Heart left ventricle (tissue), 16 donors: ENCODE measurements at regions not wholly inside any gene's neighbourhood (a gene's known extent, or its start where the extent isn't known, plus 50 kb on each side); places are given as distances from the start of the nearest gene placed in this dataset.
"Not testable (repeated sequence)": the region's sequence is repeated elsewhere in the genome, so short reads cannot be mapped to it uniquely, and the experiment has no call there.

Experiments
- ATAC-seq, 4 donors: fragments of 200-7000 bp; cut with Tn5 transposase; one replicate each; pipeline ENCODE4 v1.9.1; 2020 to 2022; ENCODE audit warnings: moderate library complexity in 4 of 4, mild to moderate bottlenecking in 3 of 4, moderate number of reproducible peaks in 1 of 4
- DNase-seq, 5 donors: peaks; one replicate each; pipeline ENCODE4 v3.0.0-alpha.2; 2020
- H3K27ac ChIP-seq, 12 donors: fragments of 200-600 bp; sonication (generic) in 4 of 12; one replicate each; pipeline versions ENCODE4 v1.5.0 to v1.8.0; 2016 to 2022; ENCODE audit warnings: mild to moderate bottlenecking in 2 of 12
- H3K27me3 ChIP-seq, 9 donors: fragments of 200-600 bp; sonication (generic) in 2 of 9; one replicate each; pipeline versions ENCODE4 v1.5.1 to v1.8.0; 2016 to 2022; ENCODE audit warnings: mild to moderate bottlenecking in 3 of 9
- H3K36me3 ChIP-seq, 9 donors: fragments of 200-600 bp; sonication (generic) in 2 of 9; one replicate each; pipeline versions ENCODE4 v1.5.0 to v1.8.0; 2018 to 2022; ENCODE audit warnings: mild to moderate bottlenecking in 2 of 9
- H3K4me1 ChIP-seq, 12 donors: fragments of 200-600 bp; sonication (generic) in 4 of 12; one replicate each; pipeline versions ENCODE4 v1.5.0 to v1.8.0; 2016 to 2022; ENCODE audit warnings: mild to moderate bottlenecking in 3 of 12
- H3K4me3 ChIP-seq, 12 donors: fragments of 200-600 bp; sonication (generic) in 4 of 12; one replicate each; pipeline versions ENCODE4 v1.5.0 to v1.8.0; 2017 to 2022; ENCODE audit warnings: mild to moderate bottlenecking in 9 of 12, moderate library complexity in 4 of 12
- H3K9me3 ChIP-seq, 12 donors: fragments of 200-600 bp; sonication (generic) in 4 of 12; one replicate each; pipeline versions ENCODE4 v1.5.0 to v1.8.0; 2016 to 2022; ENCODE audit warnings: mild to moderate bottlenecking in 1 of 12
- POLR2A ChIP-seq, 2 donors: fragments of 450-650 bp; IDR thresholded peaks; one replicate each; pipeline ENCODE4 v1.6.1; 2017; ENCODE audit warnings: antibody characterized with exemption in 2 of 2, mild to moderate bottlenecking in 2 of 2, moderate library complexity in 2 of 2
- WGBS, 4 donors: extraction: QIAGEN DNeasy Blood & Tissue Kit in 2 of 4; methylation state at CpG; one replicate each; pipeline versions ENCODE4 v1.1.5 to v1.1.7; 2013 to 2018; 5-methylcytosine and 5-hydroxymethylcytosine counted together
- intact Hi-C, 10 donors: fragments of 100-400 bp; cut with DNase I; formaldehyde crosslinking; loops; one replicate each; pipeline versions ENCODE4 v1.11.1 to v1.14.2; 2022
- TF ChIP-seq, protein P1 (sequence below), 12 donors: fragments of 200-600 bp; sonication (generic) in 4 of 12; IDR thresholded peaks; one replicate each; pipeline versions ENCODE4 v1.5.0 to v1.8.0; 2018 to 2022; ENCODE audit warnings: antibody characterized with exemption in 12 of 12, mild to moderate bottlenecking in 5 of 12
- donor health status: ischemic (EF 13 %, LVEDD 7.1; RV severe dilation, severe dysfunction).
- donor health status: healthy with polysubstance abuse.
- donor health status: DM: no; HTN: yes; CAD: no.
- donor health status: DM: no; HTN: no; CAD: no.
- donor health status: ischemic (EF 25% LVEDD 6.9; RV normal size, moderate dysfunction).
- donor health status: ischemic (EF 25% LVEDD 5.7; RV mildly dilated, moderate dysfunction).
- donor health status: healthy.
- donor health status: DM: yes; HTN: yes; CAD: no.
- donor health status: ischemic (EF 35%, LVEDD 5.7; RV mildly dilated, moderate dysfunction).
- donor health status: nonischemic (EF 11% LVEDD 7.7; RV severe dilation, severe dysfunction).
- donor health status: DM: yes; HTN: yes; CAD: no.
- donor health status: PGD.
- donor health status: ischemic (EF 29% LVEDD 5.4; RV normal size, mild dysfunction).
- donor health status: nonischemic (EF 23%, LVEDD 6.1; RV moderate dilation, normal function).

DNA sequence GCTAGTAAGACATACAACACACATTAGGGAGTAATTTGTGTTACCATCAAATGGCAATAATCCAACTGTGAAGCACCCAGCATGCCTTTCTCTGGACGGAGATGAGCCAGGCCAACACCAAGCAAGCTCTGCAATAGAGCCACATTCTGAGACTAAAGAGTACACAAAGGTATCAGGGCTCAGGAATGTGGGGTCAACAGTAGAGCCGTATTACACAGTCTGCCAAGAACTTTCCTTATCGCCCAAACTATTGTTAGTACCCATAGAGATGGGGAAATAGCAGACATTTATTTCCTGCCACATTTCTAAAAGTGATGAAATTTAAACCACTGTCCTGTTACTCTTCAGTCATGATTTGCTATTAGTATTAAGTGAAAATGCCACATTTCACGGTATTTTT, 113.7 kb downstream of the BMP4 start:
- Histone ChIP-seq H3K27ac (no peak overlapping the region), H3K36me3 (no peaks in the 10 kb centered on the region), H3K4me3 (no peak overlapping the region), H3K27me3 (no peaks in the 10 kb centered on the region), H3K4me1 (peaks cover 0 to 3% (median 0%) of the 10 kb centered on the region in 12 donors), H3K9me3 (peaks cover 0 to 8% (median 0%) of the 10 kb centered on the region in 12 donors)
- intact Hi-C loops = no loop called here
- no peak for TF ChIP-seq POLR2A (IDR thresholded peaks at IDR 0.05)
- TF ChIP-seq, protein P1, sequence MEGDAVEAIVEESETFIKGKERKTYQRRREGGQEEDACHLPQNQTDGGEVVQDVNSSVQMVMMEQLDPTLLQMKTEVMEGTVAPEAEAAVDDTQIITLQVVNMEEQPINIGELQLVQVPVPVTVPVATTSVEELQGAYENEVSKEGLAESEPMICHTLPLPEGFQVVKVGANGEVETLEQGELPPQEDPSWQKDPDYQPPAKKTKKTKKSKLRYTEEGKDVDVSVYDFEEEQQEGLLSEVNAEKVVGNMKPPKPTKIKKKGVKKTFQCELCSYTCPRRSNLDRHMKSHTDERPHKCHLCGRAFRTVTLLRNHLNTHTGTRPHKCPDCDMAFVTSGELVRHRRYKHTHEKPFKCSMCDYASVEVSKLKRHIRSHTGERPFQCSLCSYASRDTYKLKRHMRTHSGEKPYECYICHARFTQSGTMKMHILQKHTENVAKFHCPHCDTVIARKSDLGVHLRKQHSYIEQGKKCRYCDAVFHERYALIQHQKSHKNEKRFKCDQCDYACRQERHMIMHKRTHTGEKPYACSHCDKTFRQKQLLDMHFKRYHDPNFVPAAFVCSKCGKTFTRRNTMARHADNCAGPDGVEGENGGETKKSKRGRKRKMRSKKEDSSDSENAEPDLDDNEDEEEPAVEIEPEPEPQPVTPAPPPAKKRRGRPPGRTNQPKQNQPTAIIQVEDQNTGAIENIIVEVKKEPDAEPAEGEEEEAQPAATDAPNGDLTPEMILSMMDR (IDR thresholded peaks at IDR 0.05) = no peak
- peak in 1 of 4 donors; percentile 46 for ATAC-seq
- 22 to 45% (median 29%) methylated on average over 4 of the region's 4 CpGs for WGBS, 4 donors
- DNase-seq = no peak

DNA sequence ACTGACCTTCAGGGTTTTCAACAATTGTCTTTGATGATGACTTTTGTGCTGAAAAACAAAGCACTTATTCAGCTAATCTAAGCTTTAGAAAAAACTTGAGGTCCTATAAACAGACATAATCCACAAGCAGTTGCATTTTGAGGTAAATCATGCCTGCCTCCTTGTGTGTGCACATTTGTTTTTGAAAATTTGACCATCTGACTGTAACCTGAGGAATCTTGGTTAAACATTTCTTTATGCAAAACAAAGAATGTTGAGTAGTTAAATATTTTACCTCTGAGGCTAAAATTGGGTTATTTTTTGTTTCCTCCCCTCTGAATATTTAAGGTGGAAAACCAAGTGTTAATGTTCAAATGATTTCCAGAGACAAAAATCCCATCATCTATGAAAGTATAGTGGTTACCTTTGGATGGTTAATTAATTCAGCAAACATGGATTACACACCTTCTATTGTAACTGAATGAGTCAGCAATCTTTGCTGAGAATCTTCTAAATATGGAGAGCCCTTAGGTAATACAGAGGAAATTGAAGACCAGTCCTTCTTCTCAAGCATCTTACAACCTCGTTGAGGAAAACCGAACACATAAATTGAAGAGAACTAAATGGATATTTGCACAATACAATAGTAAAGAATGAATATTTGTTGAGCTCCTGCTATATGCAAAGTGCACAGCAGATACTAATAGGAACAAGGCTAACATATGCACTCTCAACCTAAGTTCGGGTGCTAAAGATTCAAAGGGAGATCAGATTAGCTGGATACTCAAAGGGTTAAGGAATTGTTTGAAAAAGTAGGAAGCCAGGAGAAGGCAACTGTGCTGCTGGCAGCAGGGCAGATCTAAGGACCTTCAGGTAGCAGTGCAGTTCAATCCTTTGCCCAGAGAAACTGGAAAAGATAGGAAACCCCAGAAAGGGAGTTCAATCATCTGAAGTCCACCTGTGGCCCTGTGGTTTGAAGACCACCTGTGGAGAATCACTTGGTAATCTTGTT, 115.2 kb downstream of the BMP4 start:
- H3K4me1 ChIP-seq = peaks cover 0 to 3% (median 0%) of the 10 kb centered on the region in 12 donors
- no peak for TF ChIP-seq POLR2A (IDR thresholded peaks at IDR 0.05)
- TF ChIP-seq, protein P1 (IDR thresholded peaks at IDR 0.05) = no peak
- no peak overlapping the region for H3K27ac ChIP-seq
- H3K27me3 ChIP-seq = no peaks in the 10 kb centered on the region
- ATAC-seq = no peak
- H3K9me3 ChIP-seq = peaks cover 0 to 18% (median 3%) of the 10 kb centered on the region in 12 donors
- intact Hi-C loops = no loop called here
- no peak for DNase-seq
- 89 to 92% (median 90%) methylated on average over 3 of the region's 3 CpGs for WGBS, 4 donors
- no peaks in the 10 kb centered on the region for H3K36me3 ChIP-seq
- no peak overlapping the region for H3K4me3 ChIP-seq

DNA sequence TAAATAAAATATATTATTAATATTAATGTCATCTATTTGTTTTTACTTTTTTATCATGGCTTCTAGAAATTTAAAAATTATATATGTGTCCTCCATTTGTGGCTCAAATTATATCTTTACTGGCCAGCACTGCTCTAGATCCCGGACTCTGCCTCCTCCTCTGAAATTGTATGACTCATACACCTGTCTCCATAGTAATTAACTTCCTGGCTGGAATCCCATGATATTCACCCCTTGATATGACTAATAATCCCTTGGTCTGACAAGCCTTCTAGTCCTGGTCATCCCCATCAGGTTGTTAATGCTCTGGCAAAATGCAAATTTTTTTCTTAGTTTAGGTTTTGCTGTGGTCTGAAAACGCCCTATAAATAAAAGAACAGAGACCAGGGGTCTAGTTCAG, 116.2 kb downstream of the BMP4 start:
- Histone ChIP-seq H3K9me3 (peaks cover 0 to 18% (median 3%) of the 10 kb centered on the region in 12 donors), H3K27me3 (no peaks in the 10 kb centered on the region), H3K36me3 (no peaks in the 10 kb centered on the region), H3K4me3 (no peak overlapping the region), H3K27ac (no peak overlapping the region), H3K4me1 (peaks cover 0 to 3% (median 0%) of the 10 kb centered on the region in 12 donors)
- DNase-seq (no peak), ATAC-seq (no peak)
- WGBS, 4 donors = 72 to 85% (median 78%) methylated on average over 2 of the region's 2 CpGs
- intact Hi-C loops = no loop called here
- no peak for TF ChIP-seq POLR2A (IDR thresholded peaks at IDR 0.05)
- TF ChIP-seq, protein P1 (IDR thresholded peaks at IDR 0.05) = no peak

DNA sequence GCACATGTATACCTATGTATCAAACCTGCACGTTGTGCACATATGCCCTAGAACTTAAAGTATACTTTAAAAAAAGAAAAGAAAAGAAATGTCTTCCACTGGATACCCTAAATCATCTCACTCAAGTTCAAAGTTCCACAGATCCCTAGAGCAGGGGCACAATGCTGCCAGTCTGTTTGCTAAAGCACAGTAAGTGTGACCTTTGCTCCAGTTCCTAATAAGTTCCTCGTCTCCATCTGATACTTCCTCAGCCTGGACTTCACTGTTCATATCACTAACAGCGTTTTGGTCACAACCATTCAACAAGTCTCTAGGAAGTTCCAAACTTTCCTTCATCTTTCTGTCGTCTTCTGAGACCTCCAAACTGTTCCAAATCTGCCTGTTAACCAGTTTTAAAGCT, 118.3 kb downstream of the BMP4 start:
- Histone ChIP-seq H3K9me3 (peaks cover 0 to 18% (median 3%) of the 10 kb centered on the region in 12 donors), H3K4me3 (no peak overlapping the region), H3K27ac (no peak overlapping the region), H3K36me3 (no peaks in the 10 kb centered on the region), H3K4me1 (peaks cover 0 to 3% (median 0%) of the 10 kb centered on the region in 12 donors), H3K27me3 (no peaks in the 10 kb centered on the region)
- TF ChIP-seq, protein P1 (IDR thresholded peaks at IDR 0.05) = no peak
- no peak for TF ChIP-seq POLR2A (IDR thresholded peaks at IDR 0.05)
- intact Hi-C loops = no loop called here
- DNase-seq (no peak), ATAC-seq (no peak)
- 80 to 83% (median 81%) methylated on average over 4 of the region's 4 CpGs for WGBS, 4 donors

DNA sequence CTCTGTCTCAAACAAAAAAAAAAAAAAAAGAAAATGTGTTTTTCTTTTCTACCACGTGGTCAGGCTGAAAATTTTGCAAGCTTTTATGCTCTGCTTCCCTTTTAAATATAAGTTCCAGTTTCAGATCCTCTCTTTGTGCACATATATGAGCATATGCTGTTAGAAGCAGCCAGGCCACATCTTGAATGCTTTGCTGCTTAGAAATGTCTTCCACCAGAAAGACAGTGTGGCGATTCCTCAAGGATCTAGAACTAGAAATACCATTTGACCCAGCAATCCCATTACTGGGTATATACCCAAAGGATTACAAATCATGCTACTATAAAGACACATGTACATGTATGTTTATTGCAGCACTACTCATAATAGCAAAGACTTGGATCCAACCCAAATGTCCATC, 119.0 kb downstream of the BMP4 start:
- H3K36me3 ChIP-seq, DNase-seq, H3K4me3 ChIP-seq, ATAC-seq, H3K4me1 ChIP-seq, H3K27ac ChIP-seq, H3K27me3 ChIP-seq, intact Hi-C loops: not testable (repeated sequence)
- WGBS, 4 donors = 78 to 88% (median 79%) methylated on average over 2 of the region's 2 CpGs
- peaks cover 0 to 18% (median 3%) of the 10 kb centered on the region in 12 donors for H3K9me3 ChIP-seq
